ENCODE measurements at regions not wholly inside any gene's neighbourhood (a gene's known extent, or its start where the extent isn't known, plus 50 kb on each side); places are given as distances from the start of the nearest gene placed in this dataset.

- no peaks in the 10 kb centered on the region for H4K20me1 ChIP-seq (ENCODE audit: insufficient read depth, low read length)
- H2AFZ ChIP-seq (ENCODE audit: low read length) = no peak overlapping the region
- H3K79me2 ChIP-seq (ENCODE audit: insufficient read depth, low read length) = no peaks in the 10 kb centered on the region
- H3K9ac ChIP-seq (ENCODE audit: low read length) = no peak overlapping the region
- no peak for TF ChIP-seq EZH2 (IDR thresholded peaks at IDR 0.05; ENCODE audit: borderline replicate concordance, low read length)
- no peaks in the 10 kb centered on the region for H3K9me3 ChIP-seq (ENCODE audit: low read length)
- no peak overlapping the region for H3K4me3 ChIP-seq (ENCODE audit: low read depth, low read length, poor library complexity, severe bottlenecking)
- H3F3A ChIP-seq (ENCODE audit: insufficient read depth, low read length) = no peaks in the 10 kb centered on the region
- H3K36me3 ChIP-seq (ENCODE audit: insufficient read depth, low read length) = no peaks in the 10 kb centered on the region
- H3K9me2 ChIP-seq (ENCODE audit: low read depth, low read length) = no peaks in the 10 kb centered on the region
- no peaks in the 10 kb centered on the region for H3K27me3 ChIP-seq (ENCODE audit: insufficient read depth, low read length)
- no peaks in the 10 kb centered on the region for H3K4me1 ChIP-seq (ENCODE audit: insufficient read depth, low read length, severe bottlenecking)
- H3K27ac ChIP-seq (ENCODE audit: low read depth, low read length, poor library complexity, severe bottlenecking) = no peak overlapping the region
- no peak overlapping the region for H3K4me2 ChIP-seq (ENCODE audit: low read length)
These were observed 269.3 kb downstream of the POU4F1 start for GRCh38 chr13:78334059-78334458.

- Histone ChIP-seq H3K9me2 (ENCODE audit: low read depth, low read length) (no peaks in the 10 kb centered on the region), H3K27ac (ENCODE audit: low read depth, low read length, poor library complexity, severe bottlenecking) (no peak overlapping the region), H2AFZ (ENCODE audit: low read length) (no peak overlapping the region), H3K36me3 (ENCODE audit: insufficient read depth, low read length) (no peaks in the 10 kb centered on the region), H3K9me3 (ENCODE audit: low read length) (no peaks in the 10 kb centered on the region), H3K4me2 (ENCODE audit: low read length) (no peak overlapping the region), H3K79me2 (ENCODE audit: insufficient read depth, low read length) (no peaks in the 10 kb centered on the region), H4K20me1 (ENCODE audit: insufficient read depth, low read length) (no peaks in the 10 kb centered on the region), H3K4me1 (ENCODE audit: insufficient read depth, low read length, severe bottlenecking) (no peaks in the 10 kb centered on the region), H3F3A (ENCODE audit: insufficient read depth, low read length) (no peaks in the 10 kb centered on the region), H3K4me3 (ENCODE audit: low read depth, low read length, poor library complexity, severe bottlenecking) (no peak overlapping the region), H3K9ac (ENCODE audit: low read length) (no peak overlapping the region), H3K27me3 (ENCODE audit: insufficient read depth, low read length) (no peaks in the 10 kb centered on the region)
- TF ChIP-seq CTCF (IDR thresholded peaks at IDR 0.05; ENCODE audit: low read length) (no peak), EZH2 (IDR thresholded peaks at IDR 0.05; ENCODE audit: borderline replicate concordance, low read length) (no peak)
These were observed 276.7 kb downstream of the POU4F1 start for GRCh38 chr13:78326633-78327032.

- Histone ChIP-seq H3K9me2 (ENCODE audit: low read depth, low read length) (no peaks in the 10 kb centered on the region), H3K4me3 (ENCODE audit: low read depth, low read length, poor library complexity, severe bottlenecking) (no peak overlapping the region), H3F3A (ENCODE audit: insufficient read depth, low read length) (no peaks in the 10 kb centered on the region), H3K9ac (ENCODE audit: low read length) (no peak overlapping the region), H2AFZ (ENCODE audit: low read length) (no peak overlapping the region), H3K36me3 (ENCODE audit: insufficient read depth, low read length) (no peaks in the 10 kb centered on the region), H3K27ac (ENCODE audit: low read depth, low read length, poor library complexity, severe bottlenecking) (no peak overlapping the region), H3K9me3 (ENCODE audit: low read length) (no peaks in the 10 kb centered on the region), H3K79me2 (ENCODE audit: insufficient read depth, low read length) (no peaks in the 10 kb centered on the region), H3K4me2 (ENCODE audit: low read length) (no peak overlapping the region), H3K27me3 (ENCODE audit: insufficient read depth, low read length) (no peaks in the 10 kb centered on the region), H4K20me1 (ENCODE audit: insufficient read depth, low read length) (no peaks in the 10 kb centered on the region), H3K4me1 (ENCODE audit: insufficient read depth, low read length, severe bottlenecking) (no peaks in the 10 kb centered on the region)
- TF ChIP-seq CTCF (IDR thresholded peaks at IDR 0.05; ENCODE audit: low read length) (no peak), EZH2 (IDR thresholded peaks at IDR 0.05; ENCODE audit: borderline replicate concordance, low read length) (no peak)
These were observed 277.8 kb downstream of the POU4F1 start for GRCh38 chr13:78325585-78325984.

GRCh38 chr13:78323848-78324247 lies 279.5 kb downstream of the POU4F1 start:
- no peak overlapping the region for H3K27ac ChIP-seq (ENCODE audit: low read depth, low read length, poor library complexity, severe bottlenecking)
- H3F3A ChIP-seq (ENCODE audit: insufficient read depth, low read length) = no peaks in the 10 kb centered on the region
- H2AFZ ChIP-seq (ENCODE audit: low read length) = no peak overlapping the region
- H3K27me3 ChIP-seq (ENCODE audit: insufficient read depth, low read length) = no peaks in the 10 kb centered on the region
- TF ChIP-seq CTCF (IDR thresholded peaks at IDR 0.05; ENCODE audit: low read length) (no peak), EZH2 (IDR thresholded peaks at IDR 0.05; ENCODE audit: borderline replicate concordance, low read length) (no peak)
- H3K79me2 ChIP-seq (ENCODE audit: insufficient read depth, low read length) = no peaks in the 10 kb centered on the region
- H3K9me3 ChIP-seq (ENCODE audit: low read length) = no peaks in the 10 kb centered on the region
- no peaks in the 10 kb centered on the region for H3K36me3 ChIP-seq (ENCODE audit: insufficient read depth, low read length)
- no peak overlapping the region for H3K4me2 ChIP-seq (ENCODE audit: low read length)
- no peaks in the 10 kb centered on the region for H4K20me1 ChIP-seq (ENCODE audit: insufficient read depth, low read length)
- H3K4me3 ChIP-seq (ENCODE audit: low read depth, low read length, poor library complexity, severe bottlenecking) = no peak overlapping the region
- no peak overlapping the region for H3K9ac ChIP-seq (ENCODE audit: low read length)
- no peaks in the 10 kb centered on the region for H3K4me1 ChIP-seq (ENCODE audit: insufficient read depth, low read length, severe bottlenecking)
- H3K9me2 ChIP-seq (ENCODE audit: low read depth, low read length) = no peaks in the 10 kb centered on the region

Data from OCI-LY1 (cell line).